HG03045 (cell line): ENCODE measurements at regions not wholly inside any gene's neighbourhood (a gene's known extent, or its start where the extent isn't known, plus 50 kb on each side); places are given as distances from the start of the nearest gene placed in this dataset.
"Not testable (repeated sequence)": the region's sequence is repeated elsewhere in the genome, so short reads cannot be mapped to it uniquely, and the experiment has no call there.

Experiments used
- ATAC-seq: cut with Tn5 transposase; IDR thresholded peaks from one replicate; pipeline ENCODE4 v1.9.1; 2021; ENCODE audit warnings: mild to moderate bottlenecking, moderate library complexity; ENCODE audit not compliant: unreplicated experiment

- ATAC-seq = no peak
These were observed 228.4 kb upstream of the RSPO3 start for GRCh38 chr6:126890055-126890454.

DNA sequence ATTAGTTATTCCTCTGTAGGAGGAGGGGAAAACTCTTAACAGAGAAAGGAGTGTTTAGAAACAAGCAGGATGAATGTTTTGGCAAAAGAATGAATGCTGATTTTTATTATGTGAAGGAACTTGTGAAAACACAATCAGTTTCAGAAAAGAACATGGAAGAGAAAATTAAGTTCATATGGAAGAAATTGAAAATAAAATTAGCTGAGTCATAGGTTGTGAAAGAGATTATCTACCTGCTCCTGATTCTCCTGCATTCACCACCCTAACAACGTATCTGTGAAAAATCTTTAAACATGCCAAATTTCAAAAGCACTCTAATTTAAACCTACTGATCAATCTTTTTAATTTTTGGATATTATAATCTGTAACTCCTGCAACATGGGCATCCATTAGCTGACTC, 227.3 kb upstream of the RSPO3 start:
- ATAC-seq = no peak

- ATAC-seq = not testable (repeated sequence)
These were observed 225.6 kb upstream of the RSPO3 start for GRCh38 chr6:126892869-126893268.

- no peak for ATAC-seq
These were observed 220.7 kb upstream of the RSPO3 start for GRCh38 chr6:126897758-126898157.

DNA sequence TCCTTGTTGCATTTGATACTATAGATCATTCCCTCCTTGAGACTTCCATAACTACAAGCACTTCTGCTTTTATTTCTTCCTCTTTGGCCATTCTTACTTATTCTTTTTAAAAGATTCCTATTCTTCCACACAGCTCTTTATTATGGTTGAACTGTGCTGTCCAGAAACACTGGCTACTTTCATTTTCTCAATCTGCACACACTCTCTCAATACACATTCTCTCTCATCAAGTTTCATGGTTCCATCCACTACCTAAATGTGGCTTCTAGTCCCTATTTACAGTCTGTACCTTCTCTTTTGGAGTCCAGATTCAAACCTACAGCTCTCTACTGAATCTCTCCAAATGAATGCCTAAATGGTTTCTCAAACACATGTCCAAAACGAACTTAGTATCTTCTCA, 214.3 kb upstream of the RSPO3 start:
- ATAC-seq = no peak

- no peak for ATAC-seq
These were observed 212.6 kb upstream of the RSPO3 start for GRCh38 chr6:126905917-126906316.

DNA sequence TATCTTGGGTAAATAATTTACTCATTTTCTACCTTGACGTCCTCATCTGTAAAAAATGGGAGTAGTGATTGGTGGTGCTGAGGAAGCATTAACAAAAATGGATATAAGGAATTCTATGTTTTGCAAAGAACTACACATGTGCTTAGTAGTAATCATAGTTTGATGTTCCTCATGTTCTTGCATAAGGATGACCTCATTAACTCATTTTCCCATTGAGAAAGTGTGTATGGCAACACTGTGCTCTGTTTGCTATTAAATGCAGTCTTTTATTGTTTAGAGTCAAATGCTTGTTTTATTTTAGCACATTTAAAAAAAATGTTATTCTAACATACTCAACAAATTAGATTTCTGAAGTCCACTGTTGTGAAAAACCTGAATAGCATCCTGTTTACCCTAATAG, 211.2 kb upstream of the RSPO3 start:
- ATAC-seq = no peak

- ATAC-seq = no peak
These were observed 210.5 kb upstream of the RSPO3 start for GRCh38 chr6:126907996-126908395.

GRCh38 chr6:126909493-126909892, 209.0 kb upstream of the RSPO3 start:
- ATAC-seq = no peak

- no peak for ATAC-seq
These were observed 204.8 kb upstream of the RSPO3 start for GRCh38 chr6:126913651-126914050.

- no peak for ATAC-seq
These were observed 204.3 kb upstream of the RSPO3 start for GRCh38 chr6:126914172-126914571.

DNA sequence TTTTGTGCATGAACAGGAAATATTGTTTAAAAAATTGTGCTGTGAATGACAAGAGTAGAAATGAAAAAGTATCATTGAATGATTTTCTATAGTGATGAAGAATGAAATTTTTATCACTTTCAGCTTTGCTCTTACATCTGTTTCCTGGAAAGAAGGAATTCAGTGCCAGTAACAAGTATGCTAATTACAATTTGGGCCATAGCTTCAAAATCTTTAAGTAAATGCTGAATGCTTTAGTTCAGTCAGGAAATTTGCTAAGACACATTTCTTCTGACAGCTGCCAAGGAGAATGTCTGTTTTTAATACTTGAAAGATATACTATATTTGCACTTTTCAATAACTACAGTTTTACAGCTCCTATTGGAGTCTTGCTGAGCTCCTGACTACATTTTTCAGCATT, 203.7 kb upstream of the RSPO3 start:
- no peak for ATAC-seq

- no peak for ATAC-seq
These were observed 198.5 kb upstream of the RSPO3 start for GRCh38 chr6:126919947-126920346.

GRCh38 chr6:126923807-126924206, 194.7 kb upstream of the RSPO3 start:
- no peak for ATAC-seq

DNA sequence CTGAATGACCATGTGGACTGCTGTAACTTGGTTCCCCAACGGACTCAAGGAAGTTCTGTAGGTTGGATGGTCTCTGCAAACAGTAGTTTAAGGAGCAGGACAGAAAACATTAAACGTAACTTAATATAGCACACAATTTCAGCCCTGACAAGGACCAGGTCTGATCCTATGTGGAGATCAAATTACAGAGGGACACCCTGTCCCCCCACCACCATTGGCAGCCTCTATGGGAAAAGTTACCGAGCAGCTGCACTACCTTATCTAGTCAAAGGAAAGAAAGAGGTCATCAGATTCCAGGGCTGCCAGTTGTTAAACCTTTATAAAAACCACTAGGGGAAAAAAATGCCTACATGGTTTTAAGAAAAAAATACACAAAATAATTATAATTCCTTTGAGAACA, 191.5 kb upstream of the RSPO3 start:
- no peak for ATAC-seq

GRCh38 chr6:126927841-126928240, 190.6 kb upstream of the RSPO3 start:
- no peak for ATAC-seq

DNA sequence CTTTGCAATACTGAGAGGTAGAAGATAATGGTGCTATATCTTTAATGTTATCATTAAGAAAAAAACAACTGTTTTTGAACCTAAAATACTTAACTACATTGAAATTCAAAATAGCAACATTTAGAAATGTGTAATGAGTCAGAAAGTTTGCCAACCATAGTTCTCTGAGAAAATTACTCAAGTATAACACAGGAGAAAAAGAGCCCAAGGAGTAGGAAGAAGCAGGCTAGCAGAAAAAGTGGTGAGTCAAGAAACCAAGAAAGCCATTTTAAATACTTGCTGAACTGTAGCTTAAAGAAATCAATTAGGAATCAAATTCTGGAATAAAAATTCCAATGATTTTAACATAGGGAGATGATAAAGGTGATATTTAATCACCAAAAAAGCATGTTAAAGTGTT, 181.0 kb upstream of the RSPO3 start:
- ATAC-seq = no peak

- no peak for ATAC-seq
These were observed 178.7 kb upstream of the RSPO3 start for GRCh38 chr6:126939784-126940183.

GRCh38 chr6:126941751-126942150, 176.7 kb upstream of the RSPO3 start:
- no peak for ATAC-seq

- ATAC-seq = no peak
These were observed 174.0 kb upstream of the RSPO3 start for GRCh38 chr6:126944512-126944911.

GRCh38 chr6:126945150-126945685, 173.3 kb upstream of the RSPO3 start:
- no peak for ATAC-seq

DNA sequence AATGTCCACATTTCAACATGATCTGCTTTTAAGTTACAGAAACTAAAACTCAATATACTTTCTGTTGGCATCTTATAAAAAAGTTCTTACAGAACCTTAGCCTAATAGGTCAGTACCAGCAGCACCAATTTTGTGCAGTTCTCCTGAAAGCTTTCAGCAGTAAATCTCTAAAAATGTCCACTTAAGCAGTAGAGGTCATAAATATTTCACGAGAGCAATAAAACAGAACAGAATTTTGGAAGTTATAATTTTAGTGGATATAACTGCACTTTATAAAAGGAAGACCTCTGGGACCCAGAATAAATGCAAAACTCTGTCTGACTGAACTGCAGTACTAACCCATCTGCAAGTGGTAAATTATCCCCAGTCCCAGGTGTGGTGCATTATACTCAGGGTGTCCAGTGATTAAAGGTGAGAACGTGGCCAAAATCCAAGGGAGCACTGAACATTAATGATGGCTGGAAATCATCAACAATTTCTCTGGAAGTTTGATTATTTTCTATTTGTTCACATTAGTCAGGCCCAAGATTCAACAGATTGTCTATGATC, 172.6 kb upstream of the RSPO3 start:
- no peak for ATAC-seq

DNA sequence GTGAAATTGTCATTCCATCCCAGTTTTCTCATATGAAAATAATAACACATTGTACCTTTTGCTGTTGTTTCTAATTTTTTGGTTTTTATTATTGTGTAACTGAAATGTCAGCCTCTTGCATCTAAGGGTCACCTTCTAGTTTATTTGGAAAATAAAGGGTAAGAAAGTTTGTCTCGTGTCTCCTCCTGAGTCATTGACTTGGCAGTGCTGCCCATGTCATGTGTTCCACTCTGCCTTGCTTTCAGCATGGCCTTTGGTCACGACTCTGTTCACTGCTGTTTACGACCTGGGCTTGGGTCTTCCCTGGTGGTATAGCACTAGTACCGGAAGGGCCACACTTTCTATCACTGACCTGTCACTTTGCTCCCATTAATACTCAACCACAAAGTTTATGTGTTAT, 171.4 kb upstream of the RSPO3 start:
- ATAC-seq = no peak
